BLaER1 treated with 17β-estradiol and CSF1 and Interleukin-3, amounts not matched to agents 10 nM and 100 nM (cell line): ENCODE measurements at regions not wholly inside any gene's neighbourhood (a gene's known extent, or its start where the extent isn't known, plus 50 kb on each side); places are given as distances from the start of the nearest gene placed in this dataset.

Experiments
- H3K27ac ChIP-seq, 11 experiments: shearing (Covaris generic); formaldehyde crosslinking; 2 replicates each; pipeline ENCODE4 v1.8.1; 2022
- H3K27me3 ChIP-seq, 11 experiments: shearing (Covaris generic); formaldehyde crosslinking; 2 replicates each; pipeline ENCODE4 v1.8.1; 2022
- H3K36me3 ChIP-seq, 11 experiments: shearing (Covaris generic); formaldehyde crosslinking; 2 replicates each; pipeline ENCODE4 v1.8.1; 2022
- H3K4me1 ChIP-seq, 10 experiments: shearing (Covaris generic); formaldehyde crosslinking; 2 replicates each; pipeline ENCODE4 v1.8.1; 2022
- H3K4me2 ChIP-seq, 11 experiments: shearing (Covaris generic); formaldehyde crosslinking; 2 replicates each; pipeline ENCODE4 v1.8.1; 2022
- H3K4me3 ChIP-seq, 10 experiments: shearing (Covaris generic); formaldehyde crosslinking; 2 replicates each; pipeline ENCODE4 v1.8.1; 2022
- H3K9ac ChIP-seq, 11 experiments: shearing (Covaris generic); formaldehyde crosslinking; 2 replicates each; pipeline ENCODE4 v1.8.1; 2022
- H3K9me3 ChIP-seq, 11 experiments: shearing (Covaris generic); formaldehyde crosslinking; replicated peaks in 1 of 11; 2 replicates each; pipeline ENCODE4 v1.8.1; 2022
- H4K20me1 ChIP-seq, 11 experiments: shearing (Covaris generic); formaldehyde crosslinking; 2 replicates each; pipeline ENCODE4 v1.8.1; 2022
- Cebpa-rat ChIP-seq, 11 experiments: shearing (Covaris generic); IDR thresholded peaks; 2 replicates each; pipeline ENCODE4 v1.8.1; 2022

GRCh38 chr17:6240001-6240400 is 169.8 kb downstream of the WSCD1 start:
- Histone ChIP-seq H3K27ac (no peak overlapping the region), H3K36me3 (no peaks in the 10 kb centered on the region), H3K27me3 (peaks cover 0 to 44% (median 0%) of the 10 kb centered on the region in 11 experiments; a peak in 5 of 22 replicates), H4K20me1 (peaks cover 0 to 18% (median 0%) of the 10 kb centered on the region in 11 experiments; a peak in 3 of 22 replicates), H3K4me1 (no peaks in the 10 kb centered on the region), H3K9ac (no peak overlapping the region), H3K4me2 (no peak overlapping the region), H3K4me3 (no peak overlapping the region), H3K9me3 (no peaks in the 10 kb centered on the region)
- no peak for TF ChIP-seq Cebpa-rat (IDR thresholded peaks at IDR 0.05)

- no peak overlapping the region for H3K27ac ChIP-seq
- H3K4me2 ChIP-seq: no peak overlapping the region
- no peaks in the 10 kb centered on the region for H3K4me1 ChIP-seq
- H3K27me3 ChIP-seq: peaks cover 0 to 47% (median 0%) of the 10 kb centered on the region in 11 experiments; a peak in 5 of 22 replicates
- H3K9me3 ChIP-seq: no peaks in the 10 kb centered on the region
- no peak overlapping the region for H3K4me3 ChIP-seq
- no peak overlapping the region for H3K9ac ChIP-seq
- no peaks in the 10 kb centered on the region for H3K36me3 ChIP-seq
- no peak for TF ChIP-seq Cebpa-rat (IDR thresholded peaks at IDR 0.05)
- H4K20me1 ChIP-seq: peaks cover 0 to 17% (median 0%) of the 10 kb centered on the region in 11 experiments; a peak in 3 of 22 replicates
Observed at GRCh38 chr17:6239241-6239798, 169.1 kb downstream of the WSCD1 start.

GRCh38 chr17:6233856-6234255 is 163.7 kb downstream of the WSCD1 start:
- H4K20me1 ChIP-seq: peaks cover 0 to 27% (median 0%) of the 10 kb centered on the region in 11 experiments; a peak in 5 of 22 replicates
- no peak overlapping the region for H3K4me2 ChIP-seq
- peaks cover 0 to 74% (median 0%) of the 10 kb centered on the region in 11 experiments; a peak in 7 of 22 replicates for H3K27me3 ChIP-seq
- TF ChIP-seq Cebpa-rat (IDR thresholded peaks at IDR 0.05): no peak
- H3K4me3 ChIP-seq: no peak overlapping the region
- H3K4me1 ChIP-seq: peaks cover 14 to 20% (median 16%) of the 10 kb centered on the region in 10 experiments
- H3K27ac ChIP-seq: no peak overlapping the region
- H3K9ac ChIP-seq: no peak overlapping the region
- H3K9me3 ChIP-seq: no peaks in the 10 kb centered on the region
- no peaks in the 10 kb centered on the region for H3K36me3 ChIP-seq

GRCh38 chr17:6233339-6233738 is 163.2 kb downstream of the WSCD1 start:
- no peak overlapping the region for H3K4me3 ChIP-seq
- no peak overlapping the region for H3K27ac ChIP-seq
- H3K27me3 ChIP-seq: peaks cover 0 to 76% (median 0%) of the 10 kb centered on the region in 11 experiments; a peak in 7 of 22 replicates
- H3K36me3 ChIP-seq: no peaks in the 10 kb centered on the region
- H3K9ac ChIP-seq: no peak overlapping the region
- H3K4me2 ChIP-seq: peak overlapping the region in 3 of 11 experiments; percentile 46 to 77 (median 54); a peak in 1 of 22 replicates
- H3K9me3 ChIP-seq: no peaks in the 10 kb centered on the region
- peaks cover 0 to 27% (median 0%) of the 10 kb centered on the region in 11 experiments; a peak in 5 of 22 replicates for H4K20me1 ChIP-seq
- no peak for TF ChIP-seq Cebpa-rat (IDR thresholded peaks at IDR 0.05)
- peaks cover 14 to 20% (median 16%) of the 10 kb centered on the region in 10 experiments for H3K4me1 ChIP-seq

- no peak for TF ChIP-seq Cebpa-rat (IDR thresholded peaks at IDR 0.05)
- peaks cover 0 to 27% (median 0%) of the 10 kb centered on the region in 11 experiments; a peak in 5 of 22 replicates for H4K20me1 ChIP-seq
- peaks cover 14 to 20% (median 16%) of the 10 kb centered on the region in 10 experiments for H3K4me1 ChIP-seq
- H3K27ac ChIP-seq: 0 out of 22 replicates have a peak overlapping the region, but pooled peaks of 1 of the 11 experiments have one; percentile 40
- H3K9ac ChIP-seq: no peak overlapping the region
- peaks cover 0 to 83% (median 0%) of the 10 kb centered on the region in 11 experiments; a peak in 7 of 22 replicates for H3K27me3 ChIP-seq
- no peak overlapping the region for H3K4me3 ChIP-seq
- H3K36me3 ChIP-seq: no peaks in the 10 kb centered on the region
- H3K4me2 ChIP-seq: peak overlapping the region; percentile 46 to 86 (median 64)
- no peaks in the 10 kb centered on the region for H3K9me3 ChIP-seq
Observed at GRCh38 chr17:6232732-6233101, 162.5 kb downstream of the WSCD1 start.

GRCh38 chr17:6231886-6232731 is 161.9 kb downstream of the WSCD1 start:
- Histone ChIP-seq H3K36me3 (no peaks in the 10 kb centered on the region), H3K4me1 (peaks cover 14 to 20% (median 16%) of the 10 kb centered on the region in 10 experiments), H3K4me3 (no peak overlapping the region), H3K4me2 (peak overlapping the region; percentile 46 to 86 (median 64)), H4K20me1 (peaks cover 0 to 27% (median 0%) of the 10 kb centered on the region in 11 experiments; a peak in 5 of 22 replicates), H3K27me3 (peaks cover 0 to 82% (median 0%) of the 10 kb centered on the region in 11 experiments; a peak in 7 of 22 replicates), H3K9ac (peak overlapping the region in 2 of 11 experiments; percentile 10 to 37; a peak in 2 of 22 replicates), H3K9me3 (no peaks in the 10 kb centered on the region), H3K27ac (peak overlapping the region in 1 of 11 experiments; percentile 40; a peak in 1 of 22 replicates)
- no peak for TF ChIP-seq Cebpa-rat (IDR thresholded peaks at IDR 0.05)

GRCh38 chr17:6231465-6231864 is 161.3 kb downstream of the WSCD1 start:
- Histone ChIP-seq H3K9me3 (no peaks in the 10 kb centered on the region), H3K27me3 (peaks cover 0 to 76% (median 0%) of the 10 kb centered on the region in 11 experiments; a peak in 7 of 22 replicates), H3K9ac (no peak overlapping the region), H4K20me1 (peaks cover 0 to 27% (median 0%) of the 10 kb centered on the region in 11 experiments; a peak in 5 of 22 replicates), H3K36me3 (no peaks in the 10 kb centered on the region), H3K4me1 (peaks cover 14 to 20% (median 16%) of the 10 kb centered on the region in 10 experiments), H3K4me2 (peak overlapping the region in 9 of 11 experiments; percentile 46 to 86 (median 64); a peak in 14 of 22 replicates), H3K27ac (no peak overlapping the region), H3K4me3 (no peak overlapping the region)
- TF ChIP-seq Cebpa-rat (IDR thresholded peaks at IDR 0.05): no peak

- H3K27me3 ChIP-seq: peaks cover 0 to 91% (median 0%) of the 10 kb centered on the region in 11 experiments; a peak in 6 of 22 replicates
- H3K4me2 ChIP-seq: no peak overlapping the region
- H3K4me1 ChIP-seq: peaks cover 0 to 4% (median under 1%) of the 10 kb centered on the region in 10 experiments; a peak in 12 of 20 replicates
- H4K20me1 ChIP-seq: peaks cover 0 to 13% (median 0%) of the 10 kb centered on the region in 11 experiments; a peak in 1 of 22 replicates
- H3K4me3 ChIP-seq: no peak overlapping the region
- H3K9ac ChIP-seq: no peak overlapping the region
- no peak for TF ChIP-seq Cebpa-rat (IDR thresholded peaks at IDR 0.05)
- H3K27ac ChIP-seq: no peak overlapping the region
- H3K9me3 ChIP-seq: peaks cover 5 to 25% (median 12%) of the 10 kb centered on the region in 11 experiments; a peak in 20 of 22 replicates
- no peaks in the 10 kb centered on the region for H3K36me3 ChIP-seq
Observed at GRCh38 chr17:6218333-6218732, 148.2 kb downstream of the WSCD1 start.
